ENCODE measurements at regions not wholly inside any gene's neighbourhood (a gene's known extent, or its start where the extent isn't known, plus 50 kb on each side); places are given as distances from the start of the nearest gene placed in this dataset.

GRCh38 chr2:147260241-147260640 is 584.6 kb upstream of the ACVR2A start:
- no peak for ATAC-seq
- no peak overlapping the region for H3K27ac ChIP-seq
- no peaks in the 10 kb centered on the region for H3K9me3 ChIP-seq
- TF ChIP-seq POLR2AphosphoS5 (IDR thresholded peaks at IDR 0.05) (no peak), EP300 (IDR thresholded peaks at IDR 0.05) (no peak), POLR2A (IDR thresholded peaks at IDR 0.05) (no peak), CTCF (IDR thresholded peaks at IDR 0.05) (no peak)
- no peaks in the 10 kb centered on the region for H3K36me3 ChIP-seq
- peaks cover 0 to 28% (median 10%) of the 10 kb centered on the region in 3 donors for H3K4me1 ChIP-seq
- no peaks in the 10 kb centered on the region for H3K27me3 ChIP-seq
- no peak overlapping the region for H3K4me3 ChIP-seq

GRCh38 chr2:147255812-147256211 is 589.0 kb upstream of the ACVR2A start:
- no peaks in the 10 kb centered on the region for H3K36me3 ChIP-seq
- no peaks in the 10 kb centered on the region for H3K9me3 ChIP-seq
- no CpG with 5 or more reads among the region's 1 CpG for WGBS, 2 donors (ENCODE audit: low coverage in 1 of 2)
- no peaks in the 10 kb centered on the region for H3K27me3 ChIP-seq
- peak overlapping the region in 2 of 4 donors; percentile 6 to 30 for H3K27ac ChIP-seq
- peaks cover 0 to 32% (median 10%) of the 10 kb centered on the region in 3 donors for H3K4me1 ChIP-seq
- H3K4me3 ChIP-seq = no peak overlapping the region
- ATAC-seq = no peak
- TF ChIP-seq CTCF (IDR thresholded peaks at IDR 0.05) (no peak), POLR2A (IDR thresholded peaks at IDR 0.05) (no peak), POLR2AphosphoS5 (IDR thresholded peaks at IDR 0.05) (no peak), EP300 (IDR thresholded peaks at IDR 0.05) (no peak)

GRCh38 chr2:147250652-147251356 is 594.0 kb upstream of the ACVR2A start:
- TF ChIP-seq EP300 (IDR thresholded peaks at IDR 0.05) (no peak), POLR2A (IDR thresholded peaks at IDR 0.05) (no peak), POLR2AphosphoS5 (IDR thresholded peaks at IDR 0.05) (no peak), CTCF (IDR thresholded peaks at IDR 0.05) (no peak)
- ATAC-seq = no peak
- WGBS, 2 donors (ENCODE audit: low coverage in 1 of 2) = 82 to 87% methylated on average over 2 of the region's 2 CpGs
- Histone ChIP-seq H3K27me3 (no peaks in the 10 kb centered on the region), H3K36me3 (no peaks in the 10 kb centered on the region), H3K9me3 (no peaks in the 10 kb centered on the region), H3K4me3 (no peak overlapping the region), H3K27ac (no peak overlapping the region), H3K4me1 (peaks cover 0 to 10% (median 0%) of the 10 kb centered on the region in 3 donors)

- no peak for ATAC-seq
- WGBS, 2 donors (ENCODE audit: low coverage in 1 of 2) = 76 to 81% methylated on average over 2 of the region's 2 CpGs
- H3K9me3 ChIP-seq = no peaks in the 10 kb centered on the region
Observed at GRCh38 chr2:147247749-147248148, 597.1 kb upstream of the ACVR2A start.

More at GRCh38 chr2:147247749-147248148, 597.1 kb upstream of the ACVR2A start:
- H3K36me3 ChIP-seq = no peaks in the 10 kb centered on the region
- no peaks in the 10 kb centered on the region for H3K4me1 ChIP-seq
- TF ChIP-seq POLR2AphosphoS5 (IDR thresholded peaks at IDR 0.05) (no peak), CTCF (IDR thresholded peaks at IDR 0.05) (no peak), POLR2A (IDR thresholded peaks at IDR 0.05) (no peak), EP300 (IDR thresholded peaks at IDR 0.05) (no peak)
- no peaks in the 10 kb centered on the region for H3K27me3 ChIP-seq
- H3K27ac ChIP-seq = no peak overlapping the region
- no peak overlapping the region for H3K4me3 ChIP-seq
